Suprapubic skin (tissue), 4 donors: ENCODE measurements at regions not wholly inside any gene's neighbourhood (a gene's known extent, or its start where the extent isn't known, plus 50 kb on each side); places are given as distances from the start of the nearest gene placed in this dataset.

ENCODE experiments used
- DNase-seq, 2 donors: peaks; one replicate each; pipeline ENCODE4 v3.0.0-alpha.2; 2019; ENCODE audit warnings: low spot score in 2 of 2
- H3K27ac ChIP-seq: fragments of 200-600 bp; sonication (generic); one replicate; pipeline ENCODE4 v1.5.1; 2019
- H3K27me3 ChIP-seq: fragments of 200-600 bp; sonication (generic); one replicate; pipeline ENCODE4 v1.5.1; 2019
- H3K36me3 ChIP-seq: fragments of 200-600 bp; sonication (generic); one replicate; pipeline ENCODE4 v1.5.1; 2019
- H3K4me1 ChIP-seq: fragments of 200-600 bp; sonication (generic); one replicate; pipeline ENCODE4 v1.5.1; 2019
- H3K4me3 ChIP-seq: fragments of 200-600 bp; sonication (generic); one replicate; pipeline ENCODE4 v1.5.1; 2019; ENCODE audit warnings: mild to moderate bottlenecking
- H3K9me3 ChIP-seq: fragments of 200-600 bp; sonication (generic); one replicate; pipeline ENCODE4 v1.5.1; 2019
- CTCF ChIP-seq, 2 donors: fragments of 200-600 bp in 1 of 2; fragments of 450-650 bp in 1 of 2; sonication (generic) in 1 of 2; IDR thresholded peaks; one replicate each; pipeline ENCODE4 v1.5.1; 2016 to 2019; ENCODE audit warnings: antibody characterized with exemption in 2 of 2, mild to moderate bottlenecking in 1 of 2, moderate library complexity in 1 of 2
- EP300 ChIP-seq: sonication (generic); formaldehyde crosslinking; IDR thresholded peaks from one replicate; pipeline ENCODE4 v1.6.1; 2017; ENCODE audit warnings: antibody characterized with exemption
- POLR2A ChIP-seq, 2 donors: fragments of 450-650 bp; IDR thresholded peaks; one replicate each; pipeline ENCODE4 v1.6.1; 2017; ENCODE audit warnings: antibody characterized with exemption in 2 of 2, mild to moderate bottlenecking in 2 of 2, moderate library complexity in 2 of 2
- POLR2AphosphoS5 ChIP-seq, 3 donors: sonication (generic); formaldehyde crosslinking; IDR thresholded peaks; one replicate each; pipeline ENCODE4 v1.6.1; 2017; ENCODE audit warnings: antibody characterized with exemption in 3 of 3
- WGBS: methylation state at CpG from one replicate; pipeline ENCODE4 v1.1.5; 2018; 5-methylcytosine and 5-hydroxymethylcytosine counted together

- 92% methylated on average over 5 of the region's 7 CpGs for WGBS
- no peaks in the 10 kb centered on the region for H3K27me3 ChIP-seq
- no peak overlapping the region for H3K27ac ChIP-seq
- H3K9me3 ChIP-seq, result peaks cover 4% of the 10 kb centered on the region
- H3K4me3 ChIP-seq, result no peak overlapping the region
- TF ChIP-seq POLR2A (IDR thresholded peaks at IDR 0.05) (no peak), EP300 (no peak), POLR2AphosphoS5 (IDR thresholded peaks at IDR 0.05) (no peak), CTCF (IDR thresholded peaks at IDR 0.05) (no peak)
- H3K36me3 ChIP-seq, result no peaks in the 10 kb centered on the region
- H3K4me1 ChIP-seq, result peaks cover 12% of the 10 kb centered on the region
- DNase-seq, result no peak
Observed at GRCh38 chr12:124650912-124651311, 83.5 kb upstream of the NCOR2 start.

GRCh38 chr12:124648710-124649384, 81.4 kb upstream of the NCOR2 start:
- WGBS, result 96% methylated on average over 4 of the region's 6 CpGs
- Histone ChIP-seq H3K36me3 (no peaks in the 10 kb centered on the region), H3K27ac (no peak overlapping the region), H3K4me1 (no peaks in the 10 kb centered on the region), H3K4me3 (no peak overlapping the region), H3K9me3 (peaks cover 4% of the 10 kb centered on the region), H3K27me3 (no peaks in the 10 kb centered on the region)
- no peak for TF ChIP-seq POLR2AphosphoS5 (IDR thresholded peaks at IDR 0.05)
- TF ChIP-seq EP300, result no peak
- TF ChIP-seq POLR2A (IDR thresholded peaks at IDR 0.05), result no peak
- TF ChIP-seq CTCF (IDR thresholded peaks at IDR 0.05), result no peak
- DNase-seq, result no peak

GRCh38 chr12:124647316-124647715, 79.9 kb upstream of the NCOR2 start:
- DNase-seq, result no peak
- 97% methylated on average over 5 of the region's 6 CpGs for WGBS
- Histone ChIP-seq H3K36me3 (no peaks in the 10 kb centered on the region), H3K4me3 (no peak overlapping the region), H3K27me3 (no peaks in the 10 kb centered on the region), H3K27ac (no peak overlapping the region), H3K4me1 (no peaks in the 10 kb centered on the region), H3K9me3 (peaks cover 4% of the 10 kb centered on the region)
- TF ChIP-seq POLR2AphosphoS5 (IDR thresholded peaks at IDR 0.05) (no peak), POLR2A (IDR thresholded peaks at IDR 0.05) (no peak), EP300 (no peak), CTCF (IDR thresholded peaks at IDR 0.05) (no peak)

- no peak for DNase-seq
- no peak overlapping the region for H3K27ac ChIP-seq
- 67% methylated on average over 20 of the region's 34 CpGs for WGBS
Observed at GRCh38 chr12:124646385-124647230, 79.2 kb upstream of the NCOR2 start.

More at GRCh38 chr12:124646385-124647230, 79.2 kb upstream of the NCOR2 start:
- Histone ChIP-seq H3K4me3 (no peak overlapping the region), H3K9me3 (peaks cover 4% of the 10 kb centered on the region), H3K36me3 (no peaks in the 10 kb centered on the region), H3K4me1 (no peaks in the 10 kb centered on the region), H3K27me3 (no peaks in the 10 kb centered on the region)
- no peak for TF ChIP-seq CTCF (IDR thresholded peaks at IDR 0.05)
- no peak for TF ChIP-seq POLR2AphosphoS5 (IDR thresholded peaks at IDR 0.05)
- TF ChIP-seq POLR2A (IDR thresholded peaks at IDR 0.05), result no peak
- no peak for TF ChIP-seq EP300
